GM21529 (cell line): ENCODE measurements at regions not wholly inside any gene's neighbourhood (a gene's known extent, or its start where the extent isn't known, plus 50 kb on each side); places are given as distances from the start of the nearest gene placed in this dataset.

Experiments used
- ATAC-seq: cut with Tn5 transposase; IDR thresholded peaks from one replicate; pipeline ENCODE4 v1.9.1; 2021; ENCODE audit not compliant: unreplicated experiment

GRCh38 chr2:162890690-162891311, 52.2 kb upstream of the KCNH7 start:
- peak; percentile 97 for ATAC-seq

GRCh38 chr2:162888652-162889051, 50.1 kb upstream of the KCNH7 start:
- no peak for ATAC-seq
